ENCODE measurements at regions not wholly inside any gene's neighbourhood (a gene's known extent, or its start where the extent isn't known, plus 50 kb on each side); places are given as distances from the start of the nearest gene placed in this dataset.
"Not testable (repeated sequence)": the region's sequence is repeated elsewhere in the genome, so short reads cannot be mapped to it uniquely, and the experiment has no call there.

- Histone ChIP-seq H3K9me3 (no peaks in the 10 kb centered on the region), H3K36me3 (no peaks in the 10 kb centered on the region), H3K27me3 (no peaks in the 10 kb centered on the region), H3K27ac (no peak overlapping the region), H3K4me3 (no peak overlapping the region), H3K4me1 (no peaks in the 10 kb centered on the region)
- no peak for TF ChIP-seq CTCF (IDR thresholded peaks at IDR 0.05)
- intact Hi-C loops (cut with DNase I), result no loop called here
- ATAC-seq, result no peak
- no peak for DNase-seq
Observed at GRCh38 chr17:53472586-53472985, 350.1 kb upstream of the KIF2B start.

- Histone ChIP-seq H3K9me3 (no peaks in the 10 kb centered on the region), H3K27me3 (no peaks in the 10 kb centered on the region), H3K36me3 (no peaks in the 10 kb centered on the region), H3K4me1 (no peaks in the 10 kb centered on the region), H3K4me3 (no peak overlapping the region), H3K27ac (no peak overlapping the region)
- TF ChIP-seq CTCF (IDR thresholded peaks at IDR 0.05), result no peak
- no peak for DNase-seq
- intact Hi-C loops (cut with DNase I), result no loop called here
- no peak for ATAC-seq
Observed at GRCh38 chr17:53471514-53471913, 351.2 kb upstream of the KIF2B start.

- intact Hi-C loops (cut with DNase I), result no loop called here
- Histone ChIP-seq H3K36me3 (no peaks in the 10 kb centered on the region), H3K27ac (no peak overlapping the region), H3K4me3 (no peak overlapping the region), H3K27me3 (no peaks in the 10 kb centered on the region), H3K9me3 (no peaks in the 10 kb centered on the region), H3K4me1 (no peaks in the 10 kb centered on the region)
- no peak for DNase-seq
- no peak for TF ChIP-seq CTCF (IDR thresholded peaks at IDR 0.05)
- no peak for ATAC-seq
Observed at GRCh38 chr17:53470626-53471025, 352.1 kb upstream of the KIF2B start.

GRCh38 chr17:53466733-53467132 is 356.0 kb upstream of the KIF2B start:
- Histone ChIP-seq H3K4me1 (no peaks in the 10 kb centered on the region), H3K9me3 (no peaks in the 10 kb centered on the region), H3K27me3 (no peaks in the 10 kb centered on the region), H3K36me3 (no peaks in the 10 kb centered on the region), H3K27ac (no peak overlapping the region), H3K4me3 (no peak overlapping the region)
- DNase-seq (no peak), ATAC-seq (no peak)
- intact Hi-C loops (cut with DNase I), result no loop called here
- no peak for TF ChIP-seq CTCF (IDR thresholded peaks at IDR 0.05)

GRCh38 chr17:53464396-53464795 is 358.3 kb upstream of the KIF2B start:
- ATAC-seq; H3K27me3 ChIP-seq; H3K36me3 ChIP-seq; intact Hi-C loops (cut with DNase I); H3K4me1 ChIP-seq; H3K4me3 ChIP-seq; H3K27ac ChIP-seq; H3K9me3 ChIP-seq; DNase-seq: not testable (repeated sequence)

- intact Hi-C loops (cut with DNase I), result no loop called here
- DNase-seq (no peak), ATAC-seq (no peak)
- peaks cover 0 to 16% of the 10 kb centered on the region in 2 donors for H3K9me3 ChIP-seq
- no peaks in the 10 kb centered on the region for H3K4me1 ChIP-seq
- no peaks in the 10 kb centered on the region for H3K27me3 ChIP-seq
- no peak overlapping the region for H3K4me3 ChIP-seq
- H3K27ac ChIP-seq, result no peak overlapping the region
- H3K36me3 ChIP-seq, result no peaks in the 10 kb centered on the region
- no peak for TF ChIP-seq CTCF (IDR thresholded peaks at IDR 0.05)
Observed at GRCh38 chr17:53463363-53463762, 359.4 kb upstream of the KIF2B start.

Measured in left lung (tissue), 4 donors.